ENCODE measurements at regions not wholly inside any gene's neighbourhood (a gene's known extent, or its start where the extent isn't known, plus 50 kb on each side); places are given as distances from the start of the nearest gene placed in this dataset.

GRCh38 chr6:147935656-147936055 lies 407.0 kb upstream of the SASH1 start:
- no peak for ATAC-seq
- ChIA-PET CTCF (interaction anchor here (1.3 kb wide), 1 partner anchor 12 kb away, joined by 6 read pairs; no protein-coding TSS in a partner anchor), POLR2A (no interaction called here)
- Histone ChIP-seq H3K9me3 (no peaks in the 10 kb centered on the region), H3K4me2 (no peak overlapping the region), H3K4me3 (no peak overlapping the region), H3K4me1 (no peaks in the 10 kb centered on the region), H3K27ac (no peak overlapping the region)
- TF ChIP-seq POLR2AphosphoS2 (conservative IDR thresholded peaks at IDR 0.05; ENCODE audit: low read length) (no peak), MAX (IDR thresholded peaks at IDR 0.05) (no peak), NFE2L2 (conservative IDR thresholded peaks at IDR 0.05; ENCODE audit: low read length) (no peak), ZNF302 (CRISPR knock-in tag; IDR thresholded peaks at IDR 0.05) (no peak), HOXB13 (CRISPR knock-in tag; IDR thresholded peaks at IDR 0.05; ENCODE audit: low read depth) (no peak), ESRRA (IDR thresholded peaks at IDR 0.05; ENCODE audit: borderline replicate concordance, low read length) (no peak), EP300 (IDR thresholded peaks at IDR 0.05) (no peak), POLR2A (IDR thresholded peaks at IDR 0.05; ENCODE audit: low read length) (no peak)
- FAIRE-seq, result no peak
- no peak for DNase-seq (ENCODE audit: low read depth in 1 of 2, low spot score in 1 of 2)

- ATAC-seq, result no peak
- POLR2A ChIA-PET, result no interaction called here
- Histone ChIP-seq H3K4me1 (no peaks in the 10 kb centered on the region), H3K4me3 (no peak overlapping the region), H3K4me2 (no peak overlapping the region), H3K27ac (no peak overlapping the region), H3K9me3 (no peaks in the 10 kb centered on the region)
- 44% methylated on average over 2 of the region's 2 CpGs for WGBS (ENCODE audit: missing lambda C conversion rate)
- CTCF ChIA-PET, result no interaction called here
- DNase-seq (ENCODE audit: low read depth in 1 of 2, low spot score in 1 of 2), result no peak
- FAIRE-seq, result no peak
- no peak for TF ChIP-seq E2F6 (IDR thresholded peaks at IDR 0.05; ENCODE audit: borderline replicate concordance, low read depth)
- no peak for TF ChIP-seq NR3C1 (IDR thresholded peaks at IDR 0.05)
- no peak for TF ChIP-seq MAX (IDR thresholded peaks at IDR 0.05)
- no peak for TF ChIP-seq JUNB (IDR thresholded peaks at IDR 0.05)
Observed at GRCh38 chr6:147936703-147937470, 405.8 kb upstream of the SASH1 start.

GRCh38 chr6:147941143-147941542 lies 401.5 kb upstream of the SASH1 start:
- CTCF ChIA-PET, result no interaction called here
- no peak for TF ChIP-seq JUNB (IDR thresholded peaks at IDR 0.05)
- POLR2A ChIA-PET, result no interaction called here
- ATAC-seq, result no peak
- WGBS (ENCODE audit: missing lambda C conversion rate), result 26% methylated on average over 4 of the region's 4 CpGs
- H3K4me2 ChIP-seq, result no peak overlapping the region
- no peaks in the 10 kb centered on the region for H3K9me3 ChIP-seq
- no peak for FAIRE-seq
- H3K4me1 ChIP-seq, result no peaks in the 10 kb centered on the region
- no peak overlapping the region for H3K27ac ChIP-seq
- DNase-seq (ENCODE audit: low read depth in 1 of 2, low spot score in 1 of 2), result no peak
- no peak overlapping the region for H3K4me3 ChIP-seq

GRCh38 chr6:147942363-147942762 lies 400.3 kb upstream of the SASH1 start:
- Histone ChIP-seq H3K4me2 (no peak overlapping the region), H3K27ac (no peak overlapping the region), H3K4me3 (no peak overlapping the region), H3K9me3 (no peaks in the 10 kb centered on the region), H3K4me1 (no peaks in the 10 kb centered on the region)
- ATAC-seq (no peak), DNase-seq (ENCODE audit: low read depth in 1 of 2, low spot score in 1 of 2) (no peak), FAIRE-seq (no peak)
- 24% methylated on average over 3 of the region's 3 CpGs for WGBS (ENCODE audit: missing lambda C conversion rate)
- CTCF ChIA-PET, result no interaction called here
- POLR2A ChIA-PET, result no interaction called here
- TF ChIP-seq JUNB (IDR thresholded peaks at IDR 0.05), result no peak
- no peak for TF ChIP-seq RCOR1 (IDR thresholded peaks at IDR 0.05; ENCODE audit: low read depth, low read length)
- TF ChIP-seq MAX (IDR thresholded peaks at IDR 0.05), result no peak
- TF ChIP-seq HOXB13 (CRISPR knock-in tag; IDR thresholded peaks at IDR 0.05; ENCODE audit: low read depth), result no peak
- TF ChIP-seq EHMT2 (IDR thresholded peaks at IDR 0.05; ENCODE audit: low read depth), result no peak
- TF ChIP-seq PHF8 (IDR thresholded peaks at IDR 0.05; ENCODE audit: borderline replicate concordance, low read depth), result no peak
- TF ChIP-seq GATA3 (IDR thresholded peaks at IDR 0.05; ENCODE audit: borderline replicate concordance), result no peak
- TF ChIP-seq POLR2AphosphoS2 (conservative IDR thresholded peaks at IDR 0.05; ENCODE audit: low read length), result no peak
- TF ChIP-seq E2F6 (IDR thresholded peaks at IDR 0.05; ENCODE audit: borderline replicate concordance, low read depth), result no peak
- no peak for TF ChIP-seq TP53 (CRISPR knock-in tag; IDR thresholded peaks at IDR 0.05)
- TF ChIP-seq MYC (IDR thresholded peaks at IDR 0.05; ENCODE audit: borderline replicate concordance, low read length), result no peak
- no peak for TF ChIP-seq EHF (CRISPR knock-in tag; IDR thresholded peaks at IDR 0.05)
- TF ChIP-seq EP300 (IDR thresholded peaks at IDR 0.05), result no peak
- TF ChIP-seq FOSL2 (IDR thresholded peaks at IDR 0.05), result no peak
- TF ChIP-seq FOSL2 (CRISPR knock-in tag; IDR thresholded peaks at IDR 0.05), result no peak
- TF ChIP-seq MAZ (IDR thresholded peaks at IDR 0.05; ENCODE audit: borderline replicate concordance, low read depth, low read length), result no peak
- TF ChIP-seq RFX5 (IDR thresholded peaks at IDR 0.05), result no peak
- TF ChIP-seq ZC3H11A (IDR thresholded peaks at IDR 0.05), result no peak
- no peak for TF ChIP-seq HMGXB4 (CRISPR knock-in tag; IDR thresholded peaks at IDR 0.05; ENCODE audit: borderline replicate concordance)
